ENCODE measurements at regions not wholly inside any gene's neighbourhood (a gene's known extent, or its start where the extent isn't known, plus 50 kb on each side); places are given as distances from the start of the nearest gene placed in this dataset.

GRCh38 chr3:14336749-14337598 lies 65.4 kb upstream of the SLC6A6 start:
- no peak for DNase-seq (ENCODE audit: low spot score)
- no peak for TF ChIP-seq CTCF (IDR thresholded peaks at IDR 0.05)
- no peak overlapping the region for H3K4me3 ChIP-seq
- H3K27ac ChIP-seq = no peak overlapping the region

DNA sequence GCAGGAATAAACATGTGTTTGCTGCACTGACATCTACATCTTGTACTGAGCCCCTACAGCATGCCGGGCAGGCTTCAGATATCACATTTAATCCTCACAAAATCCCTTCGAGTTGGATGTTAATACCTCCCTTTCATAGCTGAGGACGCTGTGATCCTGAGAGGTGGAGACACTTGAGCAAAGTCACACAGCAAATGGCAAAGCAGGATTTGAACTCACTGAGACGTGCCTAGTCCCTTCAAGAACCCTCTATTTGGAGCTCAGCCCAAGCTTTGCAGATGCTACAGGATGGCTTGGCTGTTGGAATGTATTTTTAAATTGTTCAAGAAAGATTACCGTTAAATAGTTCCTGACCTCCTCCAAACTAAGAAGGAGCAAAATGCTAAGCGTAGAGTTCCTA lies 64.6 kb upstream of the SLC6A6 start:
- no peak overlapping the region for H3K27ac ChIP-seq
- TF ChIP-seq CTCF (IDR thresholded peaks at IDR 0.05) = no peak
- H3K4me3 ChIP-seq = no peak overlapping the region
- no peak for DNase-seq (ENCODE audit: low spot score)

- DNase-seq (ENCODE audit: low spot score) = no peak
- TF ChIP-seq CTCF (IDR thresholded peaks at IDR 0.05) = no peak
- Histone ChIP-seq H3K4me3 (no peak overlapping the region), H3K27ac (no peak overlapping the region)
Observed at GRCh38 chr3:14338242-14338641, 64.2 kb upstream of the SLC6A6 start.

DNA sequence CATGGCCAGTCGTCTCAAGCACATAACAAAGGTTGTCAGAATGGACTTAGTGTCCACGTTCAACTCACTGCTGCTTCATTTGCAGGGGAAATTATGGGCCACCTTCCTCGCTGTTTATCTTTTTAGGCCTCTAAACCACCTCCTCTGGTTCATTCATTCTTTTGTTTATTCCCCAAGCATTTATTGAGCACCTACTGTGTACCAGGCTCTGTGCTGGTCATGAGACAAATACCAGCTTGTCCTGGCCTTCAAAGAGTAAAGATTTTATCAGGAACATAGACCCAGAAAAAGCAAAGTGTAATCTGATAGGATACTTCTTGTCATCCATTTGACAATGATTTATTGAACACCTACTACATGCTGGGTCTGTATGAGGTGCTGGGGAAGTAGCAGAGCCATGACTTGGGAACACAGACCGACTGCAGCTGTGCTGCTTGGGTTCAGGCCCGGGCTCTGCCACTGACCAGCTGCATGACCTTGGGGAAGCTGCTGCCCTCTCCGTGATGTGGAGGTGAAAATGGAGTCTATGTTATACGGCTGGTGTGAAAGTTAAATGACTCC lies 63.4 kb upstream of the SLC6A6 start:
- H3K4me3 ChIP-seq = no peak overlapping the region
- no peak for DNase-seq (ENCODE audit: low spot score)
- TF ChIP-seq CTCF (IDR thresholded peaks at IDR 0.05) = no peak
- H3K27ac ChIP-seq = no peak overlapping the region

GRCh38 chr3:14340960-14341708 lies 61.3 kb upstream of the SLC6A6 start:
- TF ChIP-seq CTCF (IDR thresholded peaks at IDR 0.05) = no peak
- no peak for DNase-seq (ENCODE audit: low spot score)
- H3K27ac ChIP-seq = no peak overlapping the region
- no peak overlapping the region for H3K4me3 ChIP-seq

- no peak overlapping the region for H3K4me3 ChIP-seq
- no peak for TF ChIP-seq CTCF (IDR thresholded peaks at IDR 0.05)
- no peak overlapping the region for H3K27ac ChIP-seq
- no peak for DNase-seq (ENCODE audit: low spot score)
Observed at GRCh38 chr3:14343338-14344112, 58.9 kb upstream of the SLC6A6 start.
